ENCODE measurements at regions not wholly inside any gene's neighbourhood (a gene's known extent, or its start where the extent isn't known, plus 50 kb on each side); places are given as distances from the start of the nearest gene placed in this dataset.
"Not testable (repeated sequence)": the region's sequence is repeated elsewhere in the genome, so short reads cannot be mapped to it uniquely, and the experiment has no call there.

- DNase-seq: no peak
Measured at GRCh38 chr2:193885419-193885818, 1690.7 kb upstream of the TMEFF2 start.

GRCh38 chr2:193883820-193884219 lies 1689.1 kb upstream of the TMEFF2 start:
- DNase-seq: no peak

GRCh38 chr2:193876980-193877379 lies 1682.2 kb upstream of the TMEFF2 start:
- no peak for DNase-seq

- no peak for DNase-seq
Measured at GRCh38 chr2:193869564-193869963, 1674.8 kb upstream of the TMEFF2 start.

GRCh38 chr2:193868833-193869232 lies 1674.1 kb upstream of the TMEFF2 start:
- DNase-seq: no peak

- DNase-seq: no peak
Measured at GRCh38 chr2:193868132-193868531, 1673.4 kb upstream of the TMEFF2 start.

GRCh38 chr2:193867454-193867853 lies 1672.7 kb upstream of the TMEFF2 start:
- no peak for DNase-seq

GRCh38 chr2:193861557-193861956 lies 1666.8 kb upstream of the TMEFF2 start:
- no peak for DNase-seq

- no peak for DNase-seq
Measured at GRCh38 chr2:193847991-193848390, 1653.3 kb upstream of the TMEFF2 start.

- DNase-seq: peak; percentile 7
Measured at GRCh38 chr2:193847130-193847529, 1652.4 kb upstream of the TMEFF2 start.

GRCh38 chr2:193845604-193846003 lies 1650.9 kb upstream of the TMEFF2 start:
- no peak for DNase-seq

GRCh38 chr2:193843675-193844074 lies 1648.9 kb upstream of the TMEFF2 start:
- no peak for DNase-seq

GRCh38 chr2:193841384-193842150 lies 1646.8 kb upstream of the TMEFF2 start:
- DNase-seq: peak; percentile 1

GRCh38 chr2:193837111-193837738 lies 1642.5 kb upstream of the TMEFF2 start:
- DNase-seq: no peak

GRCh38 chr2:193836424-193837006 lies 1641.8 kb upstream of the TMEFF2 start:
- DNase-seq: not testable (repeated sequence)

GRCh38 chr2:193833895-193834294 lies 1639.2 kb upstream of the TMEFF2 start:
- DNase-seq: not testable (repeated sequence)

GRCh38 chr2:193824474-193824873 lies 1629.7 kb upstream of the TMEFF2 start:
- peak; percentile 3 for DNase-seq

GRCh38 chr2:193818801-193819499 lies 1624.2 kb upstream of the TMEFF2 start:
- DNase-seq: no peak

- DNase-seq: no peak
Measured at GRCh38 chr2:193816008-193816407, 1621.3 kb upstream of the TMEFF2 start.

- DNase-seq: no peak
Measured at GRCh38 chr2:193810533-193810932, 1615.8 kb upstream of the TMEFF2 start.

GRCh38 chr2:193808877-193809276 lies 1614.1 kb upstream of the TMEFF2 start:
- no peak for DNase-seq

- DNase-seq: no peak
Measured at GRCh38 chr2:193806088-193806774, 1611.5 kb upstream of the TMEFF2 start.

- no peak for DNase-seq
Measured at GRCh38 chr2:193796847-193797246, 1602.1 kb upstream of the TMEFF2 start.
